ENCODE measurements at regions not wholly inside any gene's neighbourhood (a gene's known extent, or its start where the extent isn't known, plus 50 kb on each side); places are given as distances from the start of the nearest gene placed in this dataset.
"Not testable (repeated sequence)": the region's sequence is repeated elsewhere in the genome, so short reads cannot be mapped to it uniquely, and the experiment has no call there.

GRCh38 chr7:57638666-57639065 is 188.7 kb downstream of the ZNF716 start:
- Histone ChIP-seq H3K27me3 (no peaks in the 10 kb centered on the region), H3K4me3 (no peak overlapping the region), H3K36me3 (no peaks in the 10 kb centered on the region), H3K27ac (no peak overlapping the region), H3K9me3 (no peaks in the 10 kb centered on the region), H3K4me1 (no peaks in the 10 kb centered on the region)
- intact Hi-C loops (cut with DNase I), result no loop called here
- TF ChIP-seq CTCF (IDR thresholded peaks at IDR 0.05), result no peak
- ATAC-seq (no peak), DNase-seq (no peak)

GRCh38 chr7:57641521-57642067 is 191.6 kb downstream of the ZNF716 start:
- no peak for DNase-seq
- intact Hi-C loops (cut with DNase I), result no loop called here

GRCh38 chr7:57642730-57643129 is 192.8 kb downstream of the ZNF716 start:
- H3K36me3 ChIP-seq, result no peaks in the 10 kb centered on the region
- H3K4me1 ChIP-seq, result no peaks in the 10 kb centered on the region
- no peak overlapping the region for H3K27ac ChIP-seq
- no peak for TF ChIP-seq CTCF (IDR thresholded peaks at IDR 0.05)
- no peak for DNase-seq
- intact Hi-C loops (cut with DNase I), result no loop called here
- no peaks in the 10 kb centered on the region for H3K27me3 ChIP-seq
- no peak overlapping the region for H3K4me3 ChIP-seq
- ATAC-seq, result no peak
- no peaks in the 10 kb centered on the region for H3K9me3 ChIP-seq

More at GRCh38 chr7:57641521-57642067, 191.6 kb downstream of the ZNF716 start:
- no peak overlapping the region for H3K4me3 ChIP-seq
- no peak for ATAC-seq
- no peaks in the 10 kb centered on the region for H3K4me1 ChIP-seq
- no peak overlapping the region for H3K27ac ChIP-seq
- TF ChIP-seq CTCF (IDR thresholded peaks at IDR 0.05), result no peak
- H3K9me3 ChIP-seq, result no peaks in the 10 kb centered on the region
- H3K36me3 ChIP-seq, result no peaks in the 10 kb centered on the region
- no peaks in the 10 kb centered on the region for H3K27me3 ChIP-seq

GRCh38 chr7:57646219-57646900 is 196.4 kb downstream of the ZNF716 start:
- DNase-seq, result no peak
- H3K27me3 ChIP-seq, result no peaks in the 10 kb centered on the region
- no peaks in the 10 kb centered on the region for H3K4me1 ChIP-seq
- intact Hi-C loops (cut with DNase I), result no loop called here
- no peaks in the 10 kb centered on the region for H3K36me3 ChIP-seq
- ATAC-seq, result no peak
- H3K4me3 ChIP-seq, result no peak overlapping the region
- H3K9me3 ChIP-seq, result no peaks in the 10 kb centered on the region
- no peak overlapping the region for H3K27ac ChIP-seq
- TF ChIP-seq CTCF (IDR thresholded peaks at IDR 0.05), result no peak

- H3K27me3 ChIP-seq, result no peaks in the 10 kb centered on the region
- no peak for TF ChIP-seq CTCF (IDR thresholded peaks at IDR 0.05)
- H3K4me3 ChIP-seq, result no peak overlapping the region
- DNase-seq, result peak; percentile 50
- no peaks in the 10 kb centered on the region for H3K4me1 ChIP-seq
- H3K27ac ChIP-seq, result no peak overlapping the region
- H3K36me3 ChIP-seq, result no peaks in the 10 kb centered on the region
- H3K9me3 ChIP-seq, result no peaks in the 10 kb centered on the region
- no peak for ATAC-seq
- intact Hi-C loops (cut with DNase I), result no loop called here
Observed at GRCh38 chr7:57646901-57647246, 196.9 kb downstream of the ZNF716 start.

- H3K27ac ChIP-seq; DNase-seq; H3K4me3 ChIP-seq; H3K4me1 ChIP-seq; H3K9me3 ChIP-seq; H3K27me3 ChIP-seq; H3K36me3 ChIP-seq; intact Hi-C loops (cut with DNase I); ATAC-seq: not testable (repeated sequence)
Observed at GRCh38 chr7:57650401-57650800, 200.4 kb downstream of the ZNF716 start.
